RCC 7860 (cell line): ENCODE measurements at regions not wholly inside any gene's neighbourhood (a gene's known extent, or its start where the extent isn't known, plus 50 kb on each side); places are given as distances from the start of the nearest gene placed in this dataset.

ENCODE experiments used
- DNase-seq: peaks from one replicate; pipeline ENCODE4 v3.0.0-alpha.2; 2015; ENCODE audit warnings: low spot score
- FAIRE-seq: peaks from 2 replicates; lab custom pipeline; 2012; peaks lifted over from hg19 to GRCh38; lab: Jason Lieb, UNC

DNA sequence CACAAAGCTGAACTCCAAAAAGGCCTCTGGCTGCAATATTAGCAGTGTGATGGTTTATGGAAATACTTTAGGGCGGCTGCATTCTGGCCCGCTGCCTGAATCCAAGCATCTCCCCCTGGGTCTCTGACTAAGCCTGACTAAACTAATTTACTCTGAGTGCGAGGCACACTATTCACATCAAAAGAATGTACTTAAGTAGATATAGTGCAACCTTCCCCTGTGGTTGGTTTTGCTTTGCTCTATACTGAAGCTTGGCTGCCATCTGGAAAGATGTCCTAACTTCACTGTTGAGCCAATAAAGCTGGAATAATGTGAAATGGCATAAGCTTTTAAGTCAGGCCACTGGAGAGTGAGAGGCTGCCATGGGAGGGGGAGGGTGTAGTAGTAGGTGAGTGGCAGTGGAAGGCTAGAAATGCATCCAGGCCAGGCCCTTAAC is 321.6 kb downstream of the AASDHPPT start:
- DNase-seq: peak; percentile 97
- FAIRE-seq: peak; percentile 97

DNA sequence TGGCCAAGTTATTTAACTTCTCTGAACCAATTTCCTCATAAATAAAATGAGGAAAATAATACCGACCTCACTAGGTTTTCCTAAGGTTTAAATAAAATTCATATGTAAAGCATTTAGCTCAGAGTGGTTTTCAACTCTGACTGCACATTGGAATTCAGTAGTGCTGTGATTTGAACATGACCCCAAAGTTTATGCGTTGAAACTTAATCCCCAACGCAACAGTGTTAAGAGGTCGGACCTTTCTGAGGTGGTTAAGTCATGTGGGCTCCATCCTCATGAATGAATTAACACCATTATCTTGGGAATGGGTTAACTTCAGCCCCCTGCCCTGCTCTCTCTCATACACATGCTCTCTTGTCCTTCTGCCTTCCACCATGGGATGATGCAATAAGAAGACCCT is 322.2 kb downstream of the AASDHPPT start:
- DNase-seq (no peak), FAIRE-seq (no peak)

DNA sequence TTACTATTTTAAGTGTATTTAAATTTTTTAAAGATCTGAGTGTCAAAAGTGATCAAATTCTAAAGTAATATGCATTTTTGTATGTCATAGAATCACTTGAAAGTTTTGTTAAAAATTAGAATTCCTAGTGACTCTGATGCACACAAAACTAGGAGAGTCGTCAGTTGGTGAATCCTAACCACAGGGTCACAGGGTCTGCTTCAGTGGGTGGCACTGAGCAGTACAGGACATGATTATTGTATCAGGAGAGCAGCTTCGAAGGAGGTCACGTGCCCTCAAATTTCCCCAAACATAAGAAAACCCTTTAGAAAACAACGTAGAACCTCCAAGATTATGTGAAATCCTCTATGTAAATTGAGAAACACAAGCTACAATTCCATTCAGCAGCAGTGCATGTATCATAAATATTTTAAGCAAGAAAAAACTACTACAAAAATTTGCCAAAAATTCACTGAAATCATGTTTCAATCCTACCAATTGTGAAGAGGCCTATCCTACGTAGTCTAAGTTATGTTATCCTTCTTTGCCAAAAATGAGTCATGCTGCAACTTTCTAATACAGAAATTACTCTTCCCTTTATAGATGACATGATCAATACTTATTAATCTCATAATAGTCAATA is 323.6 kb downstream of the AASDHPPT start:
- FAIRE-seq (no peak), DNase-seq (no peak)

DNA sequence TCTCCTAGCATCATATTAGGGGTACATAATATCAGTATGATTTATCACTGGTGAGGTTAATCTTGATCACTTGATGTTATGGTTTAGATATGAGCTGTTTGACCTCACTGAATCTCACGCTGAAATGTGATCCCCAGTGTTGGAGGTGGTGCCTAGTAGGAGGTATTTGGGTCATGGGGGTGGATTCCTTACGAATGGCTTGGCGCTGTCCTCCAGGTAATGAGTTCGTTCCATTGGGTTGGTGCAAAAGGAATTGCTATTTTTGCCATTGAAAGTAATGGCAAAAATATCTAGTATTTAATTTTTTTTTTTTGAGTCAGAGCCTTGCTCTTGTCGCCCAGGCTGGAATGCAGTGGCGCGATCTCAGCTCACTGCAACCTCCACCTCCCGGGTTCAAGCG is 326.3 kb downstream of the AASDHPPT start:
- FAIRE-seq: no peak
- no peak for DNase-seq

GRCh38 chr11:106409222-106409621 is 331.8 kb downstream of the AASDHPPT start:
- DNase-seq (no peak), FAIRE-seq (no peak)

DNA sequence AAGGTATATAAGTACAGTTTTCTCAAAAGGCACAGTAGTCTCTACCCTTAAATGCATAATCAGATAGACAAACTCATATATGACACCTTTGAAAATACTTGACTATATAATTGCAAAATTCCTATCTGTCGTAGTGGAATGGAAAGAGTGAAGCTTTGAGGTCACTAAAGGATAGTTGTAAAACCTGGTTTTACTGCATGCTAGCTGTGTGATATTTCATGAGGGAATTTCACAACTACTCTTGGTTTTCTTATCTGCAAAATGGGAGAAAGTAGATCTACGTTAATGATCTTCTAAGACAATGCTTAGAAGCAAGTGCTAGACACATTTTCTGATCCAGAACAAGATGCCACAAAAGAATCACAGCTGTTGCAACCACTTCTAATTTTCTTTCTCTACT is 332.2 kb downstream of the AASDHPPT start:
- FAIRE-seq (no peak), DNase-seq (no peak)

GRCh38 chr11:106410902-106411301 is 333.4 kb downstream of the AASDHPPT start:
- DNase-seq (no peak), FAIRE-seq (no peak)

- no peak for FAIRE-seq
- DNase-seq: no peak
These were observed 335.8 kb downstream of the AASDHPPT start for GRCh38 chr11:106413222-106413621.

DNA sequence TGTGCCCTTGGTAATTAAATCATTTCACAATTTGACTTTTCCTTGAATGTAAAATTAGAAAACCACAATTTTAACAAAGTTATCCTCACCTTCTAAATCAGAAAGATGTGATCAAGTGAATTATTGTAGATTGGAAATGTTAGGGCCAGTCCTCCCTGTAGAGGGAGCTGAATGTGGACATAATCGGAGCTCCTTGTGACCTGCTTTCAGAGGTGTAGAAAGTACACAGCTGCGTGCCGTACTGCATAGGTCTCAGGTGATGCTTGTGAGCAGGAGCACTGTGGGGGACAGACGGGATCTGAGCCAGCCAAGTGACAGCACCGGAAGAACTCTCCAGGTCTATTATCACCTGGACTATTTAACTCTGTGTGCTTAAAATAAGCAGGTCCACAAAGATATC is 338.0 kb downstream of the AASDHPPT start:
- no peak for FAIRE-seq

DNA sequence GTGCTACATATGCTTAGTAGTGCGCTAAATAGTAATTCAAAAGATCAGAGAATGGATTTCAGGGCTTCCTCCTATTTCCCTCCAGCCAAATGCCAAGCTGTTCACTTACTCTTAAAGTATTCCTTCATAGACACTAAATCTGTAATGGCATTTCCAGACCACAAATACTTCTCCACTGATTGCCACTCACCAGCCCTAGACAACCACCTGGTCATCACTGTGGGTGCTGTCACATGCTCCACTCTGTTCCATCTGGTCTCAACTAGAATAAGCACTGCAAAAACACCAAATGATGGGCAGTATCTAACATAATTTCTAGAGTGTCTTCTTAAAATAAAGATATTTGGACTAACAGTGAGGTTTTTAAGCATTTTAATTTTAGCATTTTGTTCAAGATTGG is 341.3 kb downstream of the AASDHPPT start:
- DNase-seq (no peak), FAIRE-seq (no peak)

More for the DNA sequence above, 338.0 kb downstream of the AASDHPPT start:
- no peak for DNase-seq

- DNase-seq: no peak
- no peak for FAIRE-seq
These were observed 342.7 kb downstream of the AASDHPPT start for GRCh38 chr11:106420048-106420665.

GRCh38 chr11:106420686-106421085 is 343.2 kb downstream of the AASDHPPT start:
- DNase-seq: no peak
- no peak for FAIRE-seq

DNA sequence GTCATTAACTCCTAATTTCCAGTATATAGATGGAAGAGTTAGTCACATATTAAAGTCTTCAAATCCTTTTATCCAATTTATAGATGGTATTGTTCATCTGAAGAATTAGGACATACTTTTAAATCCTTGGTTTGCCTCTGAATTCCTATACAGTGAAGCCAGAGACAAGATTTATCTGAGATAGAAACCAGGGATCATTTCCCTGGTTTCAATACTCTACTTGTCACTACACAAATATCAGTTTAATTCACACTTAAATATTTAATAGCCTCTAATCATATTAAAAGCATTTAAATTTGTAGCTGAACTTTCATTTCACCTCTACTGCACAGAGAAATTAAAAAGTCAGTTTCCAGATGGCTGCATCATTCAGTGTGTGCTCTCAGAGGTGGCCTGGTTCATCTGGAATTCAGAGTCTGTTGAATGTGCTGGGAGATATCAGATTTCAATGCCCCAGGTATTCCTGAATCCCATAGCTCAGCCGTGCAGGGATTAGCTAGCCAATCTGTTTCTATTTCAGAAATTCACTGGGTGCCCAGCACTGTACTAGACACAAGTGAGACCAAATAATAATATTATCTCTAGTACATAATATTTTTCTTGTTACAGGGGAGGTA is 344.3 kb downstream of the AASDHPPT start:
- FAIRE-seq (no peak), DNase-seq (no peak)

GRCh38 chr11:106422583-106422982 is 345.1 kb downstream of the AASDHPPT start:
- no peak for DNase-seq
- no peak for FAIRE-seq

DNA sequence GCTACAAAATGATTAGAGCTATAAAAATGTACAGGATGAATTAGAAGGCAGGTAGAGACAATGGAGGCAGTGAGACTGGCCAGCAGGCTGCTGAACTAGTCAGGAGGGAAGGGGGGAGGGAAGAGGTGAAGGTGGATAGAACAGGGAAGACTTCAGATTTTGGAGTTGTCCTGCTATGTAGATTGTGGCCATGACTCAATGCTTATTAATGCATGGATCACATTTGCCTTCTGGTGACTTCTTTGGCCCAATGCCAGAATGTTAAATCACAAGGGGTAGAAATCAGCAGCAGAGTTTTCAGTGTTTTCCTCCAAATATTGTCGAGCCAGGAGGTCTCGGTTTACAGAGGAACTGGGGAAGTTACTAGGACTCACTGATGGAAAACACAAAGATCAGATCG is 346.6 kb downstream of the AASDHPPT start:
- DNase-seq (peak; percentile 64), FAIRE-seq (peak; percentile 80)

- no peak for DNase-seq
- no peak for FAIRE-seq
These were observed 348.4 kb downstream of the AASDHPPT start for GRCh38 chr11:106425819-106426218.

DNA sequence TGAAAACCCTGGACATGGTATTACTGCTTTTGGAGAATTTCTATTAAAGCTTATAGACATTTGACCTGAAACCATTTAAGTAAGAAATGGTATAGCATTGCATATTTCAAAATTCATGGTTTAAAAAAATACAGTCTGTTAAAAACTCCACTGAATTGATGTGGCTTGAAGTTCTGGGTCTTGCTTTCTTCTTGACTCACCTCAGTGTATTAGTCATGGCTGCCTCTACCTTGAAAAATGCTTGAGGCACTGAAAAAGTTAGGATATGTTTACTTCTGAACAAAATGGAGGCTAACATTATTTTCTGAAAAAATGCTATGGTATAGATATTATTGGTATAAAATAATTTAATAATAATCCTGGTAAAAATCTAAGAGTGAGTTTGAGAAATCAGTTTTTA is 349.2 kb downstream of the AASDHPPT start:
- FAIRE-seq (no peak), DNase-seq (no peak)

- FAIRE-seq (no peak), DNase-seq (no peak)
These were observed 350.3 kb downstream of the AASDHPPT start for GRCh38 chr11:106427736-106428135.

- FAIRE-seq: no peak
- DNase-seq: no peak
These were observed 364.6 kb downstream of the AASDHPPT start for GRCh38 chr11:106442032-106442431.

DNA sequence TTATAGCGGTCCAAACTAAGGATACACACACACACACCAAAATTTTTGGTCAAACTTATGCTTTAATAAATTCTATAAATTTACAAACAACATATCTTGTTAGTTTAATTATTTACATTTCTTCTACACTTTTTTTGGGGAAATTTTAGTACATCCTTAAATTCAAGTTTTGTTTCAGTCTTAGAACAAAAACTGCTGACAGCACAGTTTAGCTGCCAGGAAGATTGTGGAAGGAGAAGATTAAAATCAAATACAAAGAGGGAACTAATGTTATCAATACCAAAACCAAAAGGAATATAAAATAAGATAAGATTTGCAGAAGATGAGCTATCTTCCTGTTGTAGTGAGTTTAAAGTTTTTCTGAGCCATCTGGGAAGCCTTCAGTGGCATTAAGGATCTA is 368.8 kb downstream of the AASDHPPT start:
- FAIRE-seq: no peak
- no peak for DNase-seq

DNA sequence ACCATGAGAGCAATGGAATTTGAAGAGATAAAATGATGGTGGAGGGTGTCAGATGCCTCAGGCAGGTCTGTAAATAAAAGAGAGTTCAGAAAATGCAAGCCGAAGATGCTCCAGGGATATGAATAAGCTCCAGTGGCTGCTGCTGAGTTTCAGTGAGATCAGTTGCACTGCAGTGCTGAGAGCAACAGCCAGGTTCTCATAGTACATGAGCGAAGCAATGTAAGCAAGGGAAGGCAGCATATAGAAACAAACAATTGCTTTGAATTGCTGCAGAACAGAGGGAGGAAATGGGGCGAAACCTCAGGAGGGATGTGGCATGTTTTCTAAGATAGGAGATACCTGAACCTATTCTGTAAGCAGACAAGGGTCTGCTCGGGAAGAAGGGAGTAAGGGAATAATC is 369.5 kb downstream of the AASDHPPT start:
- DNase-seq: no peak
- FAIRE-seq: no peak

- DNase-seq: no peak
- no peak for FAIRE-seq
These were observed 370.2 kb downstream of the AASDHPPT start for GRCh38 chr11:106447631-106448191.
